ENCODE measurements at regions not wholly inside any gene's neighbourhood (a gene's known extent, or its start where the extent isn't known, plus 50 kb on each side); places are given as distances from the start of the nearest gene placed in this dataset.
"Not testable (repeated sequence)": the region's sequence is repeated elsewhere in the genome, so short reads cannot be mapped to it uniquely, and the experiment has no call there.

- ATAC-seq (ENCODE audit: low read depth) (peak; percentile 53), DNase-seq (peak; percentile 25)
- no peaks in the 10 kb centered on the region for H3K4me1 ChIP-seq (ENCODE audit: control insufficient read depth, insufficient read depth, low read length)
- in situ Hi-C loops (cut with MboI; ENCODE audit: low sequenced_read_pairs) (no loop called here), intact Hi-C loops (cut with micrococcal nuclease) (no loop called here), dilution Hi-C loops (cut with HindIII; ENCODE audit: low sequenced_read_pairs, unreplicated experiment) (no loop called here)
- H3K56ac ChIP-seq (ENCODE audit: extremely low read depth, insufficient read depth, low read length) = no peak overlapping the region
- no peaks in the 10 kb centered on the region for H3K9me1 ChIP-seq (ENCODE audit: insufficient read depth, low read length)
- H2BK5ac ChIP-seq (ENCODE audit: low read depth, low read length, poor library complexity, severe bottlenecking) = no peak overlapping the region
- no peaks in the 10 kb centered on the region for H3K79me1 ChIP-seq (ENCODE audit: low read depth in 1 of 2, low read length in 2 of 2)
- TF ChIP-seq CHD1 (IDR thresholded peaks at IDR 0.05; ENCODE audit: low read depth, low read length) (no peak), POLR2A (IDR thresholded peaks at IDR 0.05; ENCODE audit: low read depth, low read length) (no peak), MAFK (IDR thresholded peaks at IDR 0.05; ENCODE audit: low read depth, low read length) (no peak), RFX5 (IDR thresholded peaks at IDR 0.05; ENCODE audit: low read depth, low read length) (no peak), RAD21 (IDR thresholded peaks at IDR 0.05; ENCODE audit: low read length) (no peak), RCOR1 (IDR thresholded peaks at IDR 0.05; ENCODE audit: insufficient replicate concordance, low read length) (no peak), SMC3 (IDR thresholded peaks at IDR 0.05; ENCODE audit: low read depth, low read length) (no peak)
- no peak overlapping the region for H3K9ac ChIP-seq (ENCODE audit: low read depth, low read length)
- no peak overlapping the region for H3K4ac ChIP-seq (ENCODE audit: low read depth, low read length)
- H2BK120ac ChIP-seq (ENCODE audit: low read depth, low read length) = no peak overlapping the region
- H4K8ac ChIP-seq (ENCODE audit: low read depth in 2 of 2, low read length in 2 of 2) = no peak overlapping the region
- H2BK20ac ChIP-seq (ENCODE audit: low read depth, low read length) = no peak overlapping the region
- H3K4me3 ChIP-seq (ENCODE audit: insufficient read depth, low read depth, low read length) = no peak overlapping the region
- peaks cover 3% of the 10 kb centered on the region for H3K9me3 ChIP-seq (ENCODE audit: control insufficient read depth, insufficient read depth, low read length)
- CTCF ChIA-PET = no interaction called here
- POLR2A ChIA-PET (ENCODE audit: unreplicated experiment) = interaction anchor here (0.7 kb wide), 1 partner anchor 1265 kb away, joined by 8 read pairs; no protein-coding TSS in a partner anchor
- no peak overlapping the region for H2BK15ac ChIP-seq (ENCODE audit: low read depth, low read length)
- no peak overlapping the region for H2AK9ac ChIP-seq (replicated peaks; ENCODE audit: low read depth, low read length, poor library complexity)
- H3K27me3 ChIP-seq (ENCODE audit: control insufficient read depth, insufficient read depth, low read length) = peaks cover 15% of the 10 kb centered on the region
- no peak overlapping the region for H4K91ac ChIP-seq (ENCODE audit: insufficient read depth, low read depth, low read length)
- no peak overlapping the region for H4K5ac ChIP-seq (ENCODE audit: low read depth, low read length)
- H2AFZ ChIP-seq (replicated peaks; ENCODE audit: low read length, poor library complexity) = no peak overlapping the region
- H3K36me3 ChIP-seq (ENCODE audit: control insufficient read depth, insufficient read depth, low read length) = no peaks in the 10 kb centered on the region
- H3K4me2 ChIP-seq (ENCODE audit: low read depth, low read length) = no peak overlapping the region
- no peak overlapping the region for H2AK5ac ChIP-seq (ENCODE audit: low read depth, low read length)
- no peak overlapping the region for H3K23ac ChIP-seq (ENCODE audit: low read depth, low read length)
- H3K27ac ChIP-seq (ENCODE audit: insufficient read depth, low read length) = no peak overlapping the region
- no peak overlapping the region for H3K18ac ChIP-seq (ENCODE audit: low read depth, low read length)
- H3K14ac ChIP-seq (replicated peaks; ENCODE audit: low read depth, low read length) = no peak overlapping the region
- no peaks in the 10 kb centered on the region for H4K20me1 ChIP-seq (ENCODE audit: insufficient read depth, low read length)
- BruUV-seq (replicated peaks) = no TSS peak
- no CpG with 5 or more reads among the region's 9 CpGs for WGBS, 2 experiments (ENCODE audit: extremely low coverage in 2 of 2, insufficient read length in 1 of 2)
Observed at GRCh38 chr11:122559734-122560382, 95.7 kb upstream of the UBASH3B start.

- in situ Hi-C loops (cut with MboI; ENCODE audit: low sequenced_read_pairs); H3K23ac ChIP-seq (ENCODE audit: low read depth, low read length); H3K9me1 ChIP-seq (ENCODE audit: insufficient read depth, low read length); BruUV-seq (replicated peaks); H3K4me2 ChIP-seq (ENCODE audit: low read depth, low read length); H2AFZ ChIP-seq (replicated peaks; ENCODE audit: low read length, poor library complexity); H3K4me1 ChIP-seq (ENCODE audit: control insufficient read depth, insufficient read depth, low read length); H3K4ac ChIP-seq (ENCODE audit: low read depth, low read length); H3K9ac ChIP-seq (ENCODE audit: low read depth, low read length); H3K27ac ChIP-seq (ENCODE audit: insufficient read depth, low read length); H3K56ac ChIP-seq (ENCODE audit: extremely low read depth, insufficient read depth, low read length); POLR2A ChIA-PET (ENCODE audit: unreplicated experiment); H3K36me3 ChIP-seq (ENCODE audit: control insufficient read depth, insufficient read depth, low read length); H3K79me1 ChIP-seq (ENCODE audit: low read depth in 1 of 2, low read length in 2 of 2); H2BK5ac ChIP-seq (ENCODE audit: low read depth, low read length, poor library complexity, severe bottlenecking); H3K14ac ChIP-seq (replicated peaks; ENCODE audit: low read depth, low read length); H4K8ac ChIP-seq (ENCODE audit: low read depth in 2 of 2, low read length in 2 of 2); H4K5ac ChIP-seq (ENCODE audit: low read depth, low read length); H2AK5ac ChIP-seq (ENCODE audit: low read depth, low read length); DNase-seq; H3K4me3 ChIP-seq (ENCODE audit: insufficient read depth, low read depth, low read length); CTCF ChIA-PET; H3K9me3 ChIP-seq (ENCODE audit: control insufficient read depth, insufficient read depth, low read length); H3K18ac ChIP-seq (ENCODE audit: low read depth, low read length); intact Hi-C loops (cut with micrococcal nuclease); H2BK120ac ChIP-seq (ENCODE audit: low read depth, low read length); H4K20me1 ChIP-seq (ENCODE audit: insufficient read depth, low read length); H2AK9ac ChIP-seq (replicated peaks; ENCODE audit: low read depth, low read length, poor library complexity); H2BK15ac ChIP-seq (ENCODE audit: low read depth, low read length); H2BK20ac ChIP-seq (ENCODE audit: low read depth, low read length); H4K91ac ChIP-seq (ENCODE audit: insufficient read depth, low read depth, low read length); dilution Hi-C loops (cut with HindIII; ENCODE audit: low sequenced_read_pairs, unreplicated experiment); ATAC-seq (ENCODE audit: low read depth): not testable (repeated sequence)
- H3K27me3 ChIP-seq (ENCODE audit: control insufficient read depth, insufficient read depth, low read length) = peaks cover 15% of the 10 kb centered on the region
- no CpG with 5 or more reads among the region's 9 CpGs for WGBS, 2 experiments (ENCODE audit: extremely low coverage in 2 of 2, insufficient read length in 1 of 2)
Observed at GRCh38 chr11:122559218-122559617, 96.3 kb upstream of the UBASH3B start.
